ENCODE measurements at regions not wholly inside any gene's neighbourhood (a gene's known extent, or its start where the extent isn't known, plus 50 kb on each side); places are given as distances from the start of the nearest gene placed in this dataset.

GRCh38 chr2:39541011-39541930 is 104.2 kb upstream of the MAP4K3 start (continued):
- TF ChIP-seq AKNA (CRISPR knock-in tag; IDR thresholded peaks at IDR 0.05; ENCODE audit: borderline replicate concordance) (no peak), SCMH1 (CRISPR knock-in tag; IDR thresholded peaks at IDR 0.05; ENCODE audit: borderline replicate concordance) (no peak), ZNF224 (CRISPR knock-in tag; IDR thresholded peaks at IDR 0.05) (no peak), ZNF18 (CRISPR knock-in tag; IDR thresholded peaks at IDR 0.05; ENCODE audit: insufficient replicate concordance) (peak; percentile 1), ATF2 (CRISPR knock-in tag; IDR thresholded peaks at IDR 0.05) (peak; percentile 87), ZNF558 (CRISPR knock-in tag; IDR thresholded peaks at IDR 0.05; ENCODE audit: borderline replicate concordance) (no peak), KLF9 (CRISPR knock-in tag; IDR thresholded peaks at IDR 0.05; ENCODE audit: low read depth) (no peak), ZNF34 (CRISPR knock-in tag; IDR thresholded peaks at IDR 0.05; ENCODE audit: borderline replicate concordance) (no peak), MAX (IDR thresholded peaks at IDR 0.05) (peak; percentile 57), KLF16 (CRISPR knock-in tag; IDR thresholded peaks at IDR 0.05) (peak in 1 of 2 experiments; percentile 57; a peak in 1 of 4 replicates), HIC2 (CRISPR knock-in tag; IDR thresholded peaks at IDR 0.05; ENCODE audit: low read depth) (no peak), ZMYM4 (CRISPR knock-in tag; IDR thresholded peaks at IDR 0.05) (peak; percentile 69), DMAP1 (CRISPR knock-in tag; IDR thresholded peaks at IDR 0.05) (no peak), SMYD3 (CRISPR knock-in tag; IDR thresholded peaks at IDR 0.05) (peak; percentile 78; the same call in 1 of the 2 replicates), ELF1 (CRISPR knock-in tag; IDR thresholded peaks at IDR 0.05) (no peak), NFYC (CRISPR knock-in tag; IDR thresholded peaks at IDR 0.05) (peak; percentile 28; the same call in 1 of the 2 replicates), PHF21A (CRISPR knock-in tag; IDR thresholded peaks at IDR 0.05) (peak; percentile 87), ZNF24 (IDR thresholded peaks at IDR 0.05) (peak; percentile 33; the same call in 1 of the 2 replicates)
